Kidney epithelial cell (primary cell): ENCODE measurements at regions not wholly inside any gene's neighbourhood (a gene's known extent, or its start where the extent isn't known, plus 50 kb on each side); places are given as distances from the start of the nearest gene placed in this dataset.

Source experiments
- DNase-seq: peaks from one replicate; pipeline ENCODE4 v3.0.0-alpha.2; 2010; ENCODE audit warnings: low read depth
- H3K27me3 ChIP-seq: 2 replicates; pipeline ENCODE4 v1.6.0; 2011; ENCODE audit warnings: low read length; ENCODE audit not compliant: control insufficient read depth, insufficient read depth
- H3K36me3 ChIP-seq: 2 replicates; pipeline ENCODE4 v1.5.1; 2011; ENCODE audit warnings: low read length; ENCODE audit not compliant: control insufficient read depth, insufficient read depth
- H3K4me3 ChIP-seq: 2 replicates; pipeline ENCODE4 v1.5.1; 2011; ENCODE audit warnings: low read depth, mild to moderate bottlenecking, control low read depth, low read length
- CTCF ChIP-seq: IDR thresholded peaks from 2 replicates; pipeline ENCODE4 v1.5.1; 2011; ENCODE audit warnings: mild to moderate bottlenecking, moderate library complexity, low read length, control low read depth, inconsistent platforms; ENCODE audit not compliant: insufficient read depth, poor library complexity, severe bottlenecking

DNA sequence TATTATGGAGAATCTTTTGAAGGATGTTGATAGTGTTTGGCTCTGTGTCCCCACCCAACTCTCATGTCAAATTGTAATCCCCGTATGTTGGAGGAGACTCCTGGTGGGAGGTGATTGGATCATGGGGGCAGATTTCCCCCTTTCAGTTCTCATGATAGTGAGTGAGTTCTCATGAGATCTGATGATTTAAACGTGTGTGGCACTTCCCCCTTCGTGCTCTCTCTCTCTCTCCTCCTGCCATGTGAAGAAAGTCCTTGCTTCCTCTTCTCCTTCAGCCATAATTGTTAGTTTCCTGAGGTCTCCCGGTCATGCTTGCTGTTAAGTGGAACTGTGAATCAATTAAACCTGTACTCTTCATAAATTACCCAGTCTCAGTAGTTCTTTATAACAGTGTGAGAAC is 166.1 kb upstream of the NUDT6 start:
- H3K4me3 ChIP-seq: no peak overlapping the region
- H3K27me3 ChIP-seq: no peaks in the 10 kb centered on the region
- no peak for DNase-seq
- TF ChIP-seq CTCF: no peak
- no peaks in the 10 kb centered on the region for H3K36me3 ChIP-seq

DNA sequence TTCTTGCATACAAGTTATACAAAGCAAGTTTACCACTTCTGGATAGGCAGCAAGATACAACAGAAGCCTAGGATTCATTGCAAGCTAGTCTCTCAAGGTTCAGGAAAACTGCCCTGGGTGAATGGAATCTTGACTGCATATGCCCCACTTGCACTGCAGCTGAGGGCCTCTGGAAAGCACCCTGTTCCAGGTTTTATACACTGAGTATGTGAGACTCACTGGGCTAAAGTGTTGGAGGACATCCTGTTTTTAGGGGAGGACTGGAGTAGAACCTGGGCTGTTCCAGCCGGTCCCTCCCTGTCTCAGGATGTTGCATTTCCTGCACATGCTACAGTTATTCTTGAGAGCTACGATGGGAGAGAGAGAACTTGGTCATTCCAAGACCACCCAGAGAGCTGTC is 168.5 kb upstream of the NUDT6 start:
- no peak for DNase-seq
- H3K36me3 ChIP-seq: no peaks in the 10 kb centered on the region
- TF ChIP-seq CTCF: no peak

DNA sequence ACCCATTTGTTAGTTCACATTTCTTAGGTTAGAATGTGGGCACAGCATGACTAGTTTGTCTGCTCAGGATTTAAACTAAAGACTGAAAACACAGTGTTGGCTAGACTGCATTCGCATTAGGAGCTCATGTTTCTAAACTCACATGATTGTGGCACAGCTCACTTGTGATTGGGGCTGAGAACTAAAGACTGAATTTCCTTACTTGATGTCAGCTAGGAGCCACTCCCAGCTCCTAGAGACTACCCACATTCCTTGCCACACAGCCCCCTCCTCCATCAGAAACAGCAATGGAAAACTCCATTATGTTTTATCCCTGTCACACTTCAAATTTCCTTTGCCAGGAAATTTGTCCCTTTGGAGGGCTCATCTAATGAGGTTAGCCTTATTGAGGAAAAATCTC is 170.2 kb upstream of the NUDT6 start:
- H3K36me3 ChIP-seq: no peaks in the 10 kb centered on the region
- DNase-seq: no peak
- no peak overlapping the region for H3K4me3 ChIP-seq
- TF ChIP-seq CTCF: no peak
- no peaks in the 10 kb centered on the region for H3K27me3 ChIP-seq

More for the DNA sequence above, 168.5 kb upstream of the NUDT6 start:
- Histone ChIP-seq H3K27me3 (no peaks in the 10 kb centered on the region), H3K4me3 (no peak overlapping the region)

GRCh38 chr4:123093236-123093635 is 170.8 kb upstream of the NUDT6 start:
- no peaks in the 10 kb centered on the region for H3K36me3 ChIP-seq
- no peak overlapping the region for H3K4me3 ChIP-seq
- H3K27me3 ChIP-seq: no peaks in the 10 kb centered on the region
- no peak for TF ChIP-seq CTCF
- DNase-seq: no peak

- Histone ChIP-seq H3K27me3 (no peaks in the 10 kb centered on the region), H3K36me3 (no peaks in the 10 kb centered on the region), H3K4me3 (no peak overlapping the region)
- DNase-seq: no peak
- peak; percentile 23 for TF ChIP-seq CTCF
Observed at GRCh38 chr4:123096038-123096437, 173.6 kb upstream of the NUDT6 start.

DNA sequence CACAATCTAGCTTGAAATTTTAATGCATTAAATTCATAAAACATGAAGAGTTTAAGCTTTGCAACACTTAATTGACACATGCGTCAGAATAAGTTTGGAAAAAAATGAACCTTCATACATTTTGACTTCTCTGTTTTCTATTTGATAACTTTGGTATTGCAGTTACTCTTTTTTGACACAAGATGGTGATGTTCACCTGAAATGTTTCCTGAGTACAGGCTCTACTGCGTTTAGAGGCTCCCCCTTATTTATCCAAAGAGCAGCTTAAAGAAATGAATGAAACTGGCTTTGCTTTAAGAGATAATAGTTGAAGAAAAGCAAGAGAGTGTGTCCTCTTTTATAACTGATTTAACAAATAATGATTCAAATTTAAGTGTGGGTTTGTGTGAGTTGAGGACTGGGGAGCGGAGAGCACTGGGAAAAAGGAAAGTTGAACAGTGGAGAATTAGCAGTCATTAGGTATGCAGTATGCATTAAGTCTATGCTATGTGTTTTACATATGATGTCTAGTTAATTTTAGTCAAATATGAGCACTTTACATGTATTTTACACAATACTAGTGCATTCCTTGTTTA is 180.6 kb upstream of the NUDT6 start:
- Histone ChIP-seq H3K4me3 (no peak overlapping the region), H3K27me3 (no peaks in the 10 kb centered on the region), H3K36me3 (no peaks in the 10 kb centered on the region)
- no peak for DNase-seq
- TF ChIP-seq CTCF: peak; percentile 52
